Spleen (tissue), 11 donors: ENCODE measurements at regions not wholly inside any gene's neighbourhood (a gene's known extent, or its start where the extent isn't known, plus 50 kb on each side); places are given as distances from the start of the nearest gene placed in this dataset.

Experiments used
- DNase-seq: peaks from one replicate; pipeline ENCODE4 v3.0.0-alpha.2; 2020
- H3K27ac ChIP-seq, 8 donors: fragments of 200-600 bp; sonication (generic) in 7 of 8; 1 replicate in 4 of 8; 2 replicates in 4 of 8; pipeline versions ENCODE4 v1.5.0 to v1.8.0; 2016 to 2021; ENCODE audit warnings: inconsistent platforms in 4 of 8, mild to moderate bottlenecking in 4 of 8, moderate library complexity in 1 of 8
- H3K27me3 ChIP-seq, 7 donors: fragments of 200-600 bp; sonication (generic) in 6 of 7; replicated peaks in 1 of 7; 1 replicate in 4 of 7; 2 replicates in 3 of 7; pipeline versions ENCODE4 v1.5.0 to v1.8.0; 2016 to 2021; ENCODE audit warnings: inconsistent platforms in 3 of 7, mild to moderate bottlenecking in 1 of 7
- H3K36me3 ChIP-seq, 6 donors: fragments of 200-600 bp; sonication (generic) in 5 of 6; 1 replicate in 4 of 6; 2 replicates in 2 of 6; pipeline versions ENCODE4 v1.5.0 to v1.8.0; 2016 to 2021; ENCODE audit warnings: inconsistent platforms in 2 of 6
- H3K4me1 ChIP-seq, 6 donors: fragments of 200-600 bp; sonication (generic) in 5 of 6; 1 replicate in 3 of 6; 2 replicates in 3 of 6; pipeline versions ENCODE4 v1.5.0 to v1.8.0; 2016 to 2021; ENCODE audit warnings: inconsistent platforms in 3 of 6
- H3K4me3 ChIP-seq, 8 donors: fragments of 200-600 bp; sonication (generic) in 7 of 8; 1 replicate in 4 of 8; 2 replicates in 4 of 8; pipeline versions ENCODE4 v1.5.0 to v1.8.0; 2016 to 2021; ENCODE audit warnings: inconsistent platforms in 4 of 8, mild to moderate bottlenecking in 4 of 8, moderate library complexity in 2 of 8
- H3K9me3 ChIP-seq, 8 donors: fragments of 200-600 bp; sonication (generic) in 7 of 8; 1 replicate in 4 of 8; 2 replicates in 4 of 8; pipeline versions ENCODE4 v1.5.0 to v1.8.0; 2016 to 2021; ENCODE audit warnings: inconsistent platforms in 4 of 8
- POLR2A ChIP-seq, 3 donors: fragments of 450-650 bp; IDR thresholded peaks; one replicate each; pipeline ENCODE4 v1.5.1; 2017; ENCODE audit warnings: antibody characterized with exemption in 3 of 3, mild to moderate bottlenecking in 1 of 3
- POLR2AphosphoS5 ChIP-seq, 3 donors: sonication (generic); formaldehyde crosslinking; IDR thresholded peaks; one replicate each; pipeline ENCODE4 v1.5.1; 2017; ENCODE audit warnings: antibody characterized with exemption in 3 of 3
- WGBS, 5 donors: extraction: QIAGEN DNeasy Blood & Tissue Kit in 3 of 5; methylation state at CpG; one replicate each; pipeline versions ENCODE4 v1.1.5 to v1.1.7; 2013 to 2018; 5-methylcytosine and 5-hydroxymethylcytosine counted together
- intact Hi-C: fragments of 100-400 bp; cut with DNase I; formaldehyde crosslinking; loops from one replicate; pipeline ENCODE4 v1.15.0; 2023; ENCODE audit warnings: low total_unique reads
- TF ChIP-seq, protein P1 (sequence below), 11 experiments: fragments of 200-600 bp in 7 of 11; fragments of 450-650 bp in 4 of 11; sonication (generic) in 4 of 11; IDR thresholded peaks in 8 of 11; conservative IDR thresholded peaks in 3 of 11; 1 replicate in 7 of 11; 2 replicates in 4 of 11; pipeline versions ENCODE4 v1.4.0 to v1.8.0; 2016 to 2021; ENCODE audit warnings: antibody characterized with exemption in 11 of 11, inconsistent platforms in 4 of 11, mild to moderate bottlenecking in 1 of 11
- donor health status: healthy with polysubstance abuse.
- donor health status: DM: no; HTN: no; CAD: no; lungs with moderate emphysema.
- donor health status: DM: no; HTN: no; CAD: no.
- donor health status: Bipolar disorder and iron deficiency.
- donor health status: healthy.
- donor health status: DM: no; HTN: no; CAD: no.
- donor health status: DM: yes; HTN: yes; CAD: no.

DNA sequence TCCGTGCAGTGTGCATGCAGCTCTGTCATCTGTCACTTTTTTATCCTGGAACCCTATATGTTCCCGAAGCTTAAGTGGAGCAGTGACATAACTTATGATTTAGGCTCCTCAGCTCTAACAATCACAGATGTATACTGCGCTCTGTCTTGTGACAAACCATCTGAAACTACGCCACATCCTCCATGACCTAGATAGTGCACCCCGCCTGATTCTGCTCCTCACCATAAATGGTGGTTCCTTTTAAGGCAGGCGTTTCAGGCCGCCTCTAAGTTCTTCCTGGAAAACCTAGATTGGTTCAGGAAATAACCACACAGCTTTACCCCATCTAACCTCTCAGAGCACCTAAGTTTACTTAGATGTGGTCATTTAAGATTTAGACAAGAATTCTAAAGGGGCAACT, 372.0 kb downstream of the CDH10 start:
- intact Hi-C loops: no loop called here
- H3K9me3 ChIP-seq: peaks cover 0 to 4% (median 0%) of the 10 kb centered on the region in 8 donors

GRCh38 chr5:24280215-24280614, 364.6 kb downstream of the CDH10 start:
- no peak overlapping the region for H3K27ac ChIP-seq
- WGBS, 5 donors: 61 to 79% (median 71%) methylated on average over 5 of the region's 5 CpGs
- no peak overlapping the region for H3K4me3 ChIP-seq
- TF ChIP-seq POLR2A (IDR thresholded peaks at IDR 0.05) (no peak), POLR2AphosphoS5 (IDR thresholded peaks at IDR 0.05) (no peak)
- TF ChIP-seq, protein P1, sequence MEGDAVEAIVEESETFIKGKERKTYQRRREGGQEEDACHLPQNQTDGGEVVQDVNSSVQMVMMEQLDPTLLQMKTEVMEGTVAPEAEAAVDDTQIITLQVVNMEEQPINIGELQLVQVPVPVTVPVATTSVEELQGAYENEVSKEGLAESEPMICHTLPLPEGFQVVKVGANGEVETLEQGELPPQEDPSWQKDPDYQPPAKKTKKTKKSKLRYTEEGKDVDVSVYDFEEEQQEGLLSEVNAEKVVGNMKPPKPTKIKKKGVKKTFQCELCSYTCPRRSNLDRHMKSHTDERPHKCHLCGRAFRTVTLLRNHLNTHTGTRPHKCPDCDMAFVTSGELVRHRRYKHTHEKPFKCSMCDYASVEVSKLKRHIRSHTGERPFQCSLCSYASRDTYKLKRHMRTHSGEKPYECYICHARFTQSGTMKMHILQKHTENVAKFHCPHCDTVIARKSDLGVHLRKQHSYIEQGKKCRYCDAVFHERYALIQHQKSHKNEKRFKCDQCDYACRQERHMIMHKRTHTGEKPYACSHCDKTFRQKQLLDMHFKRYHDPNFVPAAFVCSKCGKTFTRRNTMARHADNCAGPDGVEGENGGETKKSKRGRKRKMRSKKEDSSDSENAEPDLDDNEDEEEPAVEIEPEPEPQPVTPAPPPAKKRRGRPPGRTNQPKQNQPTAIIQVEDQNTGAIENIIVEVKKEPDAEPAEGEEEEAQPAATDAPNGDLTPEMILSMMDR (IDR thresholded peaks at IDR 0.05 in 8 of 11, conservative IDR thresholded peaks at IDR 0.05 in 3 of 11): no peak
- H3K9me3 ChIP-seq: peaks cover 0 to 5% (median 0%) of the 10 kb centered on the region in 8 donors
- no peaks in the 10 kb centered on the region for H3K27me3 ChIP-seq
- no peaks in the 10 kb centered on the region for H3K36me3 ChIP-seq
- intact Hi-C loops: no loop called here
- no peak for DNase-seq
- no peaks in the 10 kb centered on the region for H3K4me1 ChIP-seq

More for the DNA sequence above, 372.0 kb downstream of the CDH10 start:
- Histone ChIP-seq H3K4me1 (no peaks in the 10 kb centered on the region), H3K27ac (no peak overlapping the region), H3K4me3 (no peak overlapping the region), H3K27me3 (no peaks in the 10 kb centered on the region), H3K36me3 (no peaks in the 10 kb centered on the region)
- DNase-seq: no peak
- WGBS, 5 donors: 81 to 88% (median 87%) methylated on average over 7 of the region's 7 CpGs
- no peak for TF ChIP-seq POLR2AphosphoS5 (IDR thresholded peaks at IDR 0.05)
- no peak for TF ChIP-seq POLR2A (IDR thresholded peaks at IDR 0.05)
- TF ChIP-seq, protein P1 (IDR thresholded peaks at IDR 0.05 in 8 of 11, conservative IDR thresholded peaks at IDR 0.05 in 3 of 11): no peak

GRCh38 chr5:24281818-24282217, 363.0 kb downstream of the CDH10 start:
- Histone ChIP-seq H3K9me3 (peaks cover 0 to 5% (median 0%) of the 10 kb centered on the region in 8 donors), H3K4me3 (no peak overlapping the region), H3K4me1 (no peaks in the 10 kb centered on the region), H3K27me3 (no peaks in the 10 kb centered on the region), H3K36me3 (no peaks in the 10 kb centered on the region), H3K27ac (no peak overlapping the region)
- intact Hi-C loops: no loop called here
- DNase-seq: no peak
- 35 to 77% (median 70%) methylated on average over 1 of the region's 1 CpG for WGBS, 5 donors
- TF ChIP-seq, protein P1 (IDR thresholded peaks at IDR 0.05 in 8 of 11, conservative IDR thresholded peaks at IDR 0.05 in 3 of 11): no peak
- TF ChIP-seq POLR2AphosphoS5 (IDR thresholded peaks at IDR 0.05) (no peak), POLR2A (IDR thresholded peaks at IDR 0.05) (no peak)

- no peak for DNase-seq
- no peak for TF ChIP-seq POLR2AphosphoS5 (IDR thresholded peaks at IDR 0.05)
- TF ChIP-seq, protein P1 (IDR thresholded peaks at IDR 0.05 in 8 of 11, conservative IDR thresholded peaks at IDR 0.05 in 3 of 11): no peak
- no peak for TF ChIP-seq POLR2A (IDR thresholded peaks at IDR 0.05)
- H3K36me3 ChIP-seq: no peaks in the 10 kb centered on the region
- no peak overlapping the region for H3K27ac ChIP-seq
- no peaks in the 10 kb centered on the region for H3K4me1 ChIP-seq
- H3K4me3 ChIP-seq: no peak overlapping the region
- no peaks in the 10 kb centered on the region for H3K27me3 ChIP-seq
- peaks cover 0 to 4% (median 0%) of the 10 kb centered on the region in 8 donors for H3K9me3 ChIP-seq
- WGBS, 5 donors: 66 to 88% (median 73%) methylated on average over 2 of the region's 2 CpGs
- intact Hi-C loops: no loop called here
Observed at GRCh38 chr5:24289582-24290335, 355.0 kb downstream of the CDH10 start.
